Fibroblast of peridontal ligament (primary cell): ENCODE measurements at regions not wholly inside any gene's neighbourhood (a gene's known extent, or its start where the extent isn't known, plus 50 kb on each side); places are given as distances from the start of the nearest gene placed in this dataset.
"Not testable (repeated sequence)": the region's sequence is repeated elsewhere in the genome, so short reads cannot be mapped to it uniquely, and the experiment has no call there.

Experiments
- DNase-seq: peaks from one replicate; pipeline ENCODE4 v3.0.0-alpha.2; 2010; ENCODE audit errors: extremely low read depth

DNA sequence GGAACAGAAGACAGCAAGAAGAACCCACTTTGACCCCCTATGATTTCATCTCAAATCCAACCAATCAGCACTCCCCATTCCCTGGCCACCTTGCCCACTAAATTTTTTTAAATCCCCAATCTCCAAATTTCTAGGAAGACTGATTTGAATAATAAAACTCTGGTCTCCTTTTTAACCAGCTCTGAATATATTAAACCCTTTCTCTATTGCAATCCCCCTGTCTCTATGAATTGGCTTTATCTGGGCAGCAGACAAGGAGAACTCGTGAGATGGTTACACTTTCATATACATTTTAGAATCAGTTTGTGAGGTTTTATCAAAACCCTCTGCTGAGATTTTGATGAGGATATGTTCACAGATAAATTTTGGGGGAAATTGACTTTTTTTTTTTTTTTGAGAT is 90.3 kb upstream of the TRIM24 start:
- no peak for DNase-seq

DNA sequence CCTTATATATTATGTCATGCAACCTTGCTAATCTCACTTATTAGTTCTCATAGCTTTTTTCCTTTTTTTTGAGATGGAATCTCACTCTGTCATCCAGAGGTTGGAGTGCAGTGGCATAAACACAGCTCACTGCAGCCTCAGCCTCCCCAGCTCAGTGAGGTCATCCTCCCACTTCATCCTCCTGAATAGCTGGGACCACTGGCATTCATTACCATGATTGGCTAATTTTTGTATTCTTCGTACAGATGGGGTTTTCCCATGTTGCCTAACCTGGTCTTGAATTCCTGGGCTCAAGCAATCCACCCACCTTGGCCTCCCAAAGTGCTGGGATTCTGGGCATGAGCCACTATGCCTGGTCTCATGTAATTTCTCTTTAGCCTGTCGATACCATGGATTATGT is 89.1 kb upstream of the TRIM24 start:
- no peak for DNase-seq

DNA sequence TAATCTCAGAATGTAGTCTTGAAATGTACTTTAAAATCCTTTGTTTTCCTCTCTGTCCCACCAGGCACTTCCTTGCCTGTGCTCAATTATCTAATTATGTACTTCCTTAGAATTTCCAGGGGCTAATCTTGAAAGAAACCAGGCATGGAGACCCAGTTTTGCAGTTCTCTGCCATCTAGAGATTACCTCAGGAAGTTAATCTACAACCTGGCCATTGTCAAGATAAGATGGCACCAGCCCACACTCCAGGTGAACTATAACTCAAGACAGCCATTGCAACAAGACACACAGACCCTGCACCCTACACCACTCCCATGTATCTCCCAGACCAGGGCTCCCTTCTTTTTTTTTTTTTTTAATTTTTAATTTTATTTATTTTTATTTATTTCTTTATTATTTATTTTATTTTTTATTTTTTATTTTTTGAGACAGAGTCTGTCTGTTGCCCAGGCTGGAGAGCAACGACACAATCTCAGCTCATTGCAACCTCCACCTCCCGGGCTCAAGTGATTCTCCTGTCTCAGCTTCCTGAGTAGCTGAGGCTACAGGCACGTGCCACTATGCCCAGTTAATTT is 85.9 kb upstream of the TRIM24 start:
- no peak for DNase-seq

DNA sequence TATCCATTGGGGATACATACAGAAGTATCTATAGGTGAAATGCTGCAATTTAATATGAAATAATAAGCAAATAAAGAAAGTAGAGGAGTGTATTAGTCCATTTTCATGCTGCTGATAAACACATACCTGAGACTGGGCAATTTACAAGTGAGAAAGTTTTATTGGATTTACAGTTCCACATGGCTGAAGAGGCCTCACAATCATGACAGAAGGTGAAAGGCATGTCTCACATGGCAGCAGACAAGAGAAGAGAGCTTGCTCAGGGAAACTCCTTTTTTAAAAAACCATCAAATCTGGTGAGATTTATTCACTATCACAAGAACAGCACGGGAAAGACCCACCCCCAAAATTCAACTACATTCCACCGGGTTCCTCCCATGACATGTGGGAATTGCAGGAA is 82.8 kb upstream of the TRIM24 start:
- DNase-seq = no peak

DNA sequence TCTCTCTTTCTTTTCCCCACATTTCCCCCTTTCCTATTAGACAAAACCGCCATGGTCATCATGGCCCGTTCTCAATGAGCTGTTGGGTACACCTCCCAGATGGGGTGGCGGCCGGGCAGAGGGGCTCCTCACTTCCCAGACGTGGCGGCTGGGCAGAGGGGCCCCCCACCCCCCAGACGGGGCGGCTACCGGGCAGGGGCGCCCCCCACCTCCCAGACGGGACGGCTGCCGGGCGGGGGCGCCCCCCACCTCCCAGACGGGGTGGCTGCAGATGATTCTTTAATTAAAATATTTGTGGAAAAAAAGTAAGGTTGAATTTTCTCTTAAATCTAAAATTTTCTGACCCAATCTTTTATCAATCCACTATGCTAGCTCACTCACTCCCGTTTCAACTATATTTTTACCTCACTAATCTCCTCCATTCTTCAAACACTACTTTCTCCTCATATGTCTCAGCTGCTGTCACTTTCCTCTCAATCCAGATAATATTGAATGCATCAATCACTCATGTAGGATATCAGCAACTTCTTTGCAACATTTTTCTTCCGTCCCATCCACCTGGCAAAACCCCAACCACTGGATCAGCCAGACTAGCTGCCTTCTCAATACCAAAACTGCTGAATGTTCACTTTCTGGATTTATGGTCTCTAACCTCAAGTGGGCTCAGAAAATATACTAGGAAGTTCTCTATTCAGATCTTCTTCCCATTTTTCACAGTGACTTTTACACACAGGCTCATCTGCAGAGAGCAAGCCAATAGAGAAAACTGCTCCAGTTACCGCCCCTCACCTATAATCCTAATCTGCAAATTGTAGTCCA is 81.1 kb upstream of the TRIM24 start:
- DNase-seq = no peak

DNA sequence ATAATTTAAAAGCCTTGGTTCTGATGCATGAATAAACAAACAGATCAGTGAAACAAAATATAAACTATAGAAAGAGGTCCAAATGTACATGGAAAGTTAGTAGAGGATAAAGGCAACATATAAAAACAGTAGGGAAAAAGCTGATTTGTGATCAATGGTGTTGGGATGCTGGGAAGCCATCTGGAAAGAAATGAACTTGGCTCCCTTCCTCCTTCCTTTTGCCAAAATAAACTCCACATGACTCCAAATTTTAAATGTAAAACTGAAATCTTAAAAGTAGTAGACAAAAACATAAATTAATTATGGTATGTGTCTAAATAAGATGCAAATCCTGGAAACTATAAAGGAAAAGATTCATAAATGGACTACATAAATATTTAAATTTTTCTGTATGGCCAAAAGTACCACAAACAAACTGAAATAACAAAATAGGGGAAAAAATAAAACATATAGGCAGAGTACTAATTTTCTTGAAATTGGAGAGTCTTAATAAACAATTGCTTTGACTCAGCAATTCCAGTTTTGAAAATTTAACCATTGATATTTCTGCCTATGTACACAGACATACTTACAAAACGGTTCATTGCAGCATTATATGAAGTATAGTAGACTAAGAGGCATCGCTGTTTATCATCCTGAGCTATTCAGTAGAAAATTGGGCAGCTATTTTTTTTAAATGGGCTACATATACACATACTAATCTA is 77.0 kb upstream of the TRIM24 start:
- DNase-seq = no peak

DNA sequence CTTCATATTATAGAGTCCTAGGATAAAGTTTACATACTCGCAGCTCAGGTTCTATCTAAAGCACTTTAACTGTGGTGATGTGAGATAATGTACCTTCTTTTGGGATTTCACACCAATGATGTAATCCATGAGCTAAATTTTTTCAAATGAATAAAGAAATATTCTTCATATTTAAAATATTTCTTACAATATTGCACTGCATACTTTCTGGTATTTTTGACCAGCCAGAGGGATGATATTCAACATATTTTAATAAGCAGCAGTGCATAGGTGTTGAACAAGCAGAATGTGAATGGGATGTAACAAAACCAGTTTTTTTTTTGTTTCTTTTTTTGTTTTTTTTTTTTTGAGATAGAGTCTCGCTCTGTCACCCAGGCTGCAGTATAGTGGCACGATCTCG is 73.2 kb upstream of the TRIM24 start:
- no peak for DNase-seq

DNA sequence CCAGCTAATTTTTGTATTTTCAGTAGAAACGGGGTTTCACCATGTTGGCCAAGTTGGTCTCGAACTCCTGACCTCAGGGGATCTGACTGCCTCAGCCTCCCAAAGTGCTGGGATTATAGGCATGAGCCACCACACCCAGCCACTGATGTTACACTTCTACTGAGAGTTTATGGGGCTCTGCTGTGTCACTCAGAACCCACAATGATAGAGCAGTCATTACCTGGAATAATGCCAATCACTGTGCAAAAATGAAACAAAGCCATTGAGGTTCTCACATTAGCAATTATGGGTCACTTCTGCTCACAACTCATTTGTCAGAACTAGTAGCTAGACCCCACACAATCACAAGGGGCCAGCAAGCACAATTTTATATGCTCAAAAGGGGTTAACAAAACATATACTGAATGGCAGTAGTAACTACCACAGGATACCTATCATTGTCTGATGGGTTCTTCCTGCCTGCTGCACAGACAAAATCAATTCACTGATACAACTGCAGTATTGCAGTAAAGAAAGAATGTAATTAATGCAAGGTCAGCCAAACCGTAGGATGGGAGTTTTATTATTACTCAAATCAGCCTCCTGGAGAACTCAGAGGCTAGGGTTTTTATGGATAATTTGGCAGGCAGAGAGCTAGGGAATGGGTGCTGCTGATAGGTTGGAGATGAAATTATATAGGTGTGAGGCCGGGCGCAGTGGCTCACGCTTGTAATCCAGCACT is 72.1 kb upstream of the TRIM24 start:
- DNase-seq = no peak

DNA sequence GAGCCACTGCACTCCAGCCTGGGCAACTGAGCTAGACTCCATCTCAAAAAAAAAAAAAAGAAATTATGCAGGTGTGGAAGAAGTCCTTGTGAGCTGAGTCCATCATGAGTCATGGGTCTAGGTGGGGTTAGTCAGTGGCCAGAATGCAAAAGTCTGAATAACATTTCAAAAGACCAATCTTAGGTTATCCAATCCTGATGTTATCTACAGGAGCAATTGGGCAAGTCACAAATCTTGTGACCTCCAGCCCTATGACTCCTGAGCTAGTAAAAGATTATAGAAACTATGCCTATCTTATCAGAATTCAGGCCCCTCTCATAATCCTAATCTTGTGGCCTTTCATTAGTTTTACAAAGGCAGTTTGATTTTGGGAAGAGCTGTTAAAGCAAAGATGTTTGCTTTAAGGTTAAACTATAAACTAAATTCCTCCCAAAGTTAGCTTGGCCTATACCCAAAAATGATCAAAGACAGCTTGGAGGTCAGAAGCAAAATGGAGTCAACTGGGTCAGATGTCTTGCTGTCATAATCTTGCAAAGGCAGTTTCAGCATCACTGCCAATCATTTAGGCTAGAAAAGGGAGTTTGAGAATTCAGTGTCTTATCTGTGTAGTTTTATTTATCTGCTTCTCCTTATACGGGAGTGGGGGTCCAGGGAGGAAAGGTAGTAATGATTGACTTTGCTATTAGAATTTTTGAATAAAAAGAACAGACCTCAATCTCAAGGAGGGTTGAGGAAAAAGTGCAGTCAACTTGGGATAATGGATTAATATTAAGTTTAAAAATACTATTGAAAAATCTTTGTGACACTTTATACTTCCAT is 71.2 kb upstream of the TRIM24 start:
- DNase-seq = no peak

DNA sequence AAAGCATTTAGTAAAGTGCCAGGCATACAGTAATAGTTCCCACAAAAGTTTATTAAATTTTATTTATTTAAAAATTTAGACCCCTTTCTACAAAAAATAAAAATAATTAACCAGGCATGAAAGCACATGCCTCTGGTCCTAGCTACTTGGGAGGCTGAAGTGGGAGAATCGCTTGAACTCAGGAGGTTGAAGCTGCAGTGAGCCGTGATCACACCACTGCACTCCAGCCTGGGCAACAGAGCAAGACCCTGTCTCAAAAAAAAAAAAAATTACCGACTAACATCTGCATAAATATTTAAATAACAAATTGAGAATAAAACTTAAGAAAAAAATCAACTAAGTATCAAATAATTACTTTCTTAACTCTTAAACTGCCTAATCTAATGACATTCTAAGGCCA is 64.3 kb upstream of the TRIM24 start:
- DNase-seq = no peak

DNA sequence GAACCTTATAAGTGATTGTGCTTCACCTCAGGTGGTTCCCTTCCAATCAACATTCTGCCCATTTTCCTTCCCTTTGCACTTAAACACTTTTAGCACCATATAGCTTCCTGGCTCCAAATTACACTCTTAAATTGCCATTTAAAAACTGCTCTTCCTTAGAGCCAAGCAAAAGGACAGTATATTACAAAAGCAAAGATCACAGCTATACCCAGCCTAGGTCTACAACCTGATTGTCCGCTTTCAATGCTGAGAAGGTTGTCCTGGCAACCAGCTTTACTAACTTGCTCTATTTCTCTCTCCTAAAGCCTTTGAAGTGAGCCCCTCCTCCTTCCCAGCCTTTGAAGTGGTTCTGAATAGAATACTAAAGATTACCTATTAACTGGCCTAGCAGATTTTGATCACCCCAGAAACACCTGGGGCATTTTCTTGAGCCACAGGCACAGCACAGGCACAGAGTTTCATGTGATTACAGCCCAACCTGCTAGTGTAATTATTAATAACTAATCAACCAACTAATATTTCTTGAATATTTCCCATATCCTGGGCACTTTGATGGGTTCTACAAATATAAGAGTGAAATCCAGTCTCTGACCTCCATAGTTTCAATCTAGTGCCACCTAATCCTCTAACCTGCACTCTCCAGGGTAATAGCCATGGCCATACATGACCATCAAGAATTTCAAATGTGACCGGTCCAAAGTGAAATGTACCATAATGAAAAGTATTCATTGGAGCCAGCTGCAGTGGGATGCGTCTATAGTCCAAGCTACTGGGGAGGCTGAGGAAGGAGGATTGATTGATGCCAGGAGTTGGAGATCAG is 63.6 kb upstream of the TRIM24 start:
- no peak for DNase-seq

DNA sequence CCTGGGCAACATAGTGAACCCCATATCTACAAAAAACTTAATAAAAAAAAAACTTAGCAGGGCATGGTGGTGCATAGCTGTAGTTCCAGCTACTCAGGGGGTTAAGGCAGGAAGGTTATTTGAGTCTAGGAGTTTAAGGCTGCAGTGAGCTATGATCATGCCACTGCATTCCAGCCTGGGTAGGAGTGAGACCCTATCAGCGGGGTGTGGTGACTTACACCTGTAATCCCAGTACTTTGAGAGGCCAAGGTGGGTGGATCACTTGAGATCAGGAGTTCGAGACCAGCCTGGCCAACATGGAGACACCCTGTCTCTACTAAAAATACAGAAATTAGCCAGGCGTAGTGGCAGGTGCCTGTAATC is 63.0 kb upstream of the TRIM24 start:
- DNase-seq = not testable (repeated sequence)

DNA sequence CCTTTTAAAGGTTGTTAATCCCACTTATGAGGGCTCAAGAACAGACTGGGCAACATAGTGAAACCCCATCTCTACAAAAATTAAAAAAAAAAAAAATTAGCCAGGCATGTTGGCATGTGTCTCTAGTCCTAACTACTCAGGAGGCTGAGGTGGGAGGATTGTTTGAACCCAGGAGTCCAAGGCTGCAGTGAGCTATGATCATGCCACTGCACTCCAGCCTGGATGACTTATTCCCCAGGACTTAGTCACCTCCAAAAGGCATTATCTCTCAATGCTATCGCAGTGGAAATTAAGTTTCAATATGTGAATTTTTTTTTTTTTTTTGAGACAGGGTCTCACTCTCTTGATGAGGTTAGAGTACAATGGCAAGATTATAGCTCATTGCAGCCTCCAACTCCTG is 61.2 kb upstream of the TRIM24 start:
- no peak for DNase-seq

DNA sequence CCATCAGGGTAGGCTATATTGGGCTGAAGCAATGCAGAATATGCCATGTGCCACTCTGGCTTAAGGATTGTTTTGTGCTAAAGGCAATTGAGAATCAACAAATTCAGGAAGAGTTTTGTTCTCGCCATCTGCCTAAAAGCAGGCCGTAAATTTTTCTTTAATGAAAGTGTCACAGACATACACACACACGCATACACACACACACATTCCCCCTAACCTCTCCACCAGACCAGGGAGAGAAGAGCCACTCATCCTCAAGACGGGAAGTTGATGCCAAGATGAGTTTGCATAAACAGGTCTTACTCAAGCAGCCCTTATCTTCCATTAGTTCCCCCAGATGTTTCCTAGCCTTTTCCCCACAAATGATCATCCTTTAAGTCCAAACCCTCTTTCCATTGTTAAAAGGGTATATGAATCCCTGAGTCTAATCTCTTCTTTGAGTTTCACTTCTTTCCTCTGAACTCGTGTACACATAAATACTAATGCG is 59.6 kb upstream of the TRIM24 start:
- DNase-seq = no peak

DNA sequence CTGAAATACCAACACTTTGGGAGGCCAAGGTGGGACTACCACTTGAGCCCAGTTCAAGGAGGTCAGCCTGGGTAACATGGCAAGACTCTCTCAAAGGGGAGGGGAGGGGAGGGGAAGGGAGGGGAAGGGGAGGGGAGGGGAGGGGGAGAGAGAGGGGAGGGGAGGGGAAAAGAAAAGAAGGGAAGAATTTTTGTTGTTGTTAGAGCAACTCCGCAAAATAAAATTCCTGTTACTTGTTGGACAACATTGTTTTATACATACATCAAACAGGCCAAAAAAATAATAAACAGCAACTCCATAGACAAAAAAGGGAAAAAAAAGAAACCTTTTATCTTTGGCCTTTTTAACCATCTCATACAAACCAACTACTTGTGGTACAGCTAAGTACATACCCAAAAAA is 57.3 kb upstream of the TRIM24 start:
- no peak for DNase-seq

DNA sequence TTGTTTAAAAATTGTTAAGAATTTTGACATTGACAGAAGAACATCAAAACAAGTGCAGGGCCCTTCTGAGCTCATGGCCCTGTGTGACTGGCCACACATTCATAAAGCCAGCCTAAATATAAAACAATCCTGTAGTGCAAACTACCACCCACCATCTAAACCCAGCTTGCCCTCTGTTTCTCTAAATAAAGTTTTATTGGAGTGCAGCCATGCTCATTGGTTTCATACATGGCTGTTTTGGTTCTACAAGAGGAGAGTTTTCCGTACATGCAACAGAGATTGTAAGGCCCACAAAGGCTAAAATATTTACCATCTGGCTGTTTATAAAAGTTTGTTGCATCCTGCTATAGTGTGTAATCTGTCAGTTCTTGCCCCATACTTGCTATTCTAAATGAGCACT is 54.6 kb upstream of the TRIM24 start:
- no peak for DNase-seq

DNA sequence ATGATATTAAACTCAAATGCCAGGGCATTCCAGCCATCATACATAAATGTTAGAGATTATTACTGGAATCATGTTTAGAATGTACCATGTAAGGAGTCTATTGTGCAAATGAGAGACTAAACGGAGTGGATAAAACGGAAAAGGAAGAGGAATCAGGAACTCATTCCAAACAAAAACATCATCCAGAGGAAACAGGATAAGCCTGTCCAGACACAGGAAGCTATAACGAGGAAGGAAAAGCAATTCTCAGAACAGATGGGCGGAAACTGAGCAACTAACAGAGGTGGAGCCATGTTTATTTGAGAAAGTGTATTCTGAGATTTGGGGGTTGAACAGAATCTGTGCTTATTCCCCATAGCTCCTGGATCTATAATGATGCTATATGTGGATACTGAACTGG is 52.3 kb upstream of the TRIM24 start:
- no peak for DNase-seq
